GM23248 (cell line): ENCODE measurements at regions not wholly inside any gene's neighbourhood (a gene's known extent, or its start where the extent isn't known, plus 50 kb on each side); places are given as distances from the start of the nearest gene placed in this dataset.
A peak's percentile ranks its signal among the peaks of the same experiment; 100 is the strongest.

Experiments used
- DNase-seq: peaks from one replicate; pipeline ENCODE4 v3.0.0-alpha.2; 2015
- H2AFZ ChIP-seq: fragments of 200-600 bp; sonication (generic); 2 replicates; pipeline ENCODE4 v1.6.1; 2016; ENCODE audit warnings: antibody characterized with exemption
- H3F3A ChIP-seq: fragments of 200-600 bp; sonication (generic); 2 replicates; pipeline ENCODE4 v1.6.1; 2016; ENCODE audit warnings: mild to moderate bottlenecking, antibody characterized with exemption, mixed run types; ENCODE audit not compliant: insufficient read depth
- H3K27ac ChIP-seq: fragments of 200-600 bp; sonication (generic); 2 replicates; pipeline ENCODE4 v1.5.1; 2016; ENCODE audit warnings: mild to moderate bottlenecking
- H3K27me3 ChIP-seq: fragments of 200-600 bp; sonication (generic); replicated peaks from 2 replicates; pipeline ENCODE4 v1.6.1; 2016; ENCODE audit warnings: mild to moderate bottlenecking; ENCODE audit not compliant: insufficient read depth
- H3K36me3 ChIP-seq: fragments of 200-600 bp; sonication (generic); 2 replicates; pipeline ENCODE4 v1.6.1; 2016; ENCODE audit warnings: low read depth, mild to moderate bottlenecking
- H3K4me1 ChIP-seq: fragments of 200-600 bp; sonication (generic); 2 replicates; pipeline ENCODE4 v1.6.1; 2016; ENCODE audit warnings: mild to moderate bottlenecking; ENCODE audit not compliant: insufficient read depth
- H3K4me2 ChIP-seq: fragments of 200-600 bp; sonication (generic); one replicate; pipeline ENCODE4 v1.6.1; 2016; ENCODE audit warnings: mild to moderate bottlenecking; ENCODE audit not compliant: unreplicated experiment
- H3K4me3 ChIP-seq: fragments of 200-600 bp; sonication (generic); 2 replicates; pipeline ENCODE4 v1.5.1; 2016; ENCODE audit warnings: mild to moderate bottlenecking
- H3K79me2 ChIP-seq: fragments of 200-600 bp; sonication (generic); 2 replicates; pipeline ENCODE4 v1.6.1; 2016; ENCODE audit warnings: mild to moderate bottlenecking; ENCODE audit not compliant: insufficient read depth
- H3K9ac ChIP-seq: fragments of 200-600 bp; sonication (generic); 2 replicates; pipeline ENCODE4 v1.6.1; 2016; ENCODE audit warnings: mild to moderate bottlenecking
- H3K9me2 ChIP-seq: fragments of 200-600 bp; sonication (generic); 2 replicates; pipeline ENCODE4 v1.6.1; 2016; ENCODE audit warnings: mixed run types, mild to moderate bottlenecking, moderate library complexity; ENCODE audit not compliant: insufficient read depth
- H3K9me3 ChIP-seq: fragments of 200-600 bp; sonication (generic); one replicate; pipeline ENCODE4 v1.6.1; 2017; ENCODE audit warnings: low read depth
- H4K20me1 ChIP-seq: fragments of 200-600 bp; sonication (generic); 2 replicates; pipeline ENCODE4 v1.6.0; 2016; ENCODE audit not compliant: insufficient read depth
- EZH2 ChIP-seq: fragments of 200-600 bp; sonication (generic); IDR thresholded peaks from 2 replicates; pipeline ENCODE4 v1.6.1; 2018; ENCODE audit warnings: antibody characterized with exemption, mild to moderate bottlenecking; ENCODE audit not compliant: insufficient read depth, poor library complexity, severe bottlenecking
- EZH2phosphoT487 ChIP-seq: fragments of 200-600 bp; sonication (generic); IDR thresholded peaks from 2 replicates; pipeline ENCODE4 v1.6.1; 2018; ENCODE audit warnings: antibody characterized with exemption, moderate library complexity, mild to moderate bottlenecking, low read depth; ENCODE audit not compliant: insufficient read depth
- WGBS, 2 experiments: methylation state at CpG; one replicate each; pipeline ENCODE4 v1.1.6; 2015 to 2017; ENCODE audit warnings: low lambda C conversion rate in 2 of 2, low coverage in 1 of 2; ENCODE audit errors: missing lambda C conversion rate in 2 of 2; 5-methylcytosine and 5-hydroxymethylcytosine counted together
- in situ Hi-C: fragments of 300-500 bp; cut with MboI; formaldehyde crosslinking; loops from 2 replicates; pipeline ENCODE4 v1.15.0; 2020

GRCh38 chr5:74332006-74332405 lies 308.5 kb downstream of the ENC1 start:
- in situ Hi-C loops = no loop called here
- H3K36me3 ChIP-seq = no peaks in the 10 kb centered on the region
- H2AFZ ChIP-seq = no peak overlapping the region
- TF ChIP-seq EZH2 (no peak), EZH2phosphoT487 (no peak)
- WGBS, 2 experiments = 94 to 97% methylated on average over 7 of the region's 7 CpGs
- no peak overlapping the region for H3K27ac ChIP-seq
- no peak for DNase-seq
- H3K27me3 ChIP-seq = no peaks in the 10 kb centered on the region
- H3K4me3 ChIP-seq = no peak overlapping the region
- no peaks in the 10 kb centered on the region for H3K9me2 ChIP-seq
- peaks cover 10% of the 10 kb centered on the region for H3K4me1 ChIP-seq
- H3K79me2 ChIP-seq = no peaks in the 10 kb centered on the region
- H3F3A ChIP-seq = peaks cover 8% of the 10 kb centered on the region
- no peaks in the 10 kb centered on the region for H4K20me1 ChIP-seq
- no peaks in the 10 kb centered on the region for H3K9me3 ChIP-seq
- no peak overlapping the region for H3K4me2 ChIP-seq
- H3K9ac ChIP-seq = no peak overlapping the region

GRCh38 chr5:74328221-74328630 lies 312.3 kb downstream of the ENC1 start:
- no peak for TF ChIP-seq EZH2phosphoT487
- no peak for TF ChIP-seq EZH2
- H3K9ac ChIP-seq = no peak overlapping the region
- 52% methylated on average over 1 of the region's 1 CpG for WGBS, 2 experiments
- H3K36me3 ChIP-seq = no peaks in the 10 kb centered on the region
- no peak overlapping the region for H2AFZ ChIP-seq
- H3K4me2 ChIP-seq = no peak overlapping the region
- no peak overlapping the region for H3K27ac ChIP-seq
- peaks cover 24% of the 10 kb centered on the region for H3K4me1 ChIP-seq
- no peaks in the 10 kb centered on the region for H3K9me3 ChIP-seq
- H4K20me1 ChIP-seq = no peaks in the 10 kb centered on the region
- H3K4me3 ChIP-seq = no peak overlapping the region
- in situ Hi-C loops = no loop called here
- H3K9me2 ChIP-seq = no peaks in the 10 kb centered on the region
- H3F3A ChIP-seq = peaks cover 15% of the 10 kb centered on the region
- no peaks in the 10 kb centered on the region for H3K79me2 ChIP-seq
- no peak for DNase-seq
- no peaks in the 10 kb centered on the region for H3K27me3 ChIP-seq

- Histone ChIP-seq H3K36me3 (no peaks in the 10 kb centered on the region), H3K9ac (no peak overlapping the region), H4K20me1 (no peaks in the 10 kb centered on the region), H3K9me3 (no peaks in the 10 kb centered on the region), H3K79me2 (no peaks in the 10 kb centered on the region), H3F3A (peaks cover 15% of the 10 kb centered on the region), H3K4me3 (no peak overlapping the region), H3K4me1 (peaks cover 24% of the 10 kb centered on the region), H3K27me3 (no peaks in the 10 kb centered on the region), H3K4me2 (peak overlapping the region; percentile 4), H3K9me2 (no peaks in the 10 kb centered on the region), H2AFZ (no peak overlapping the region), H3K27ac (peak overlapping the region; percentile 38)
- no peak for TF ChIP-seq EZH2phosphoT487
- TF ChIP-seq EZH2 = no peak
- 60 to 72% methylated on average over 2 of the region's 2 CpGs for WGBS, 2 experiments
- in situ Hi-C loops = no loop called here
- peak; percentile 25 for DNase-seq
Measured at GRCh38 chr5:74327339-74327685, 313.2 kb downstream of the ENC1 start.

GRCh38 chr5:74326571-74327338 lies 313.8 kb downstream of the ENC1 start:
- Histone ChIP-seq H3K36me3 (no peaks in the 10 kb centered on the region), H3F3A (peaks cover 15% of the 10 kb centered on the region), H3K79me2 (no peaks in the 10 kb centered on the region), H3K4me1 (peaks cover 24% of the 10 kb centered on the region), H2AFZ (no peak overlapping the region), H3K9me2 (no peaks in the 10 kb centered on the region), H4K20me1 (no peaks in the 10 kb centered on the region), H3K4me3 (no peak overlapping the region), H3K4me2 (peak overlapping the region; percentile 4), H3K27ac (peak overlapping the region; percentile 38), H3K9me3 (no peaks in the 10 kb centered on the region), H3K27me3 (no peaks in the 10 kb centered on the region), H3K9ac (no peak overlapping the region)
- TF ChIP-seq EZH2 (no peak), EZH2phosphoT487 (no peak)
- DNase-seq = peak; percentile 90
- in situ Hi-C loops = no loop called here
- 65 to 66% methylated on average over 6 of the region's 6 CpGs for WGBS, 2 experiments
